K562 (cell line): ENCODE measurements at regions not wholly inside any gene's neighbourhood (a gene's known extent, or its start where the extent isn't known, plus 50 kb on each side); places are given as distances from the start of the nearest gene placed in this dataset.

Source experiments
- ATAC-seq: fragments of 200-7000 bp; cut with Tn5 transposase; 3 replicates; pipeline ENCODE4 v1.9.1; 2020; ENCODE audit warnings: moderate library complexity
- BruUV-seq: library from RNA; stranded (reverse); fragments of 400-500 nt; replicated peaks from 2 replicates; lab custom pipeline; 2021; lab: Mats Ljungman, UMichigan
- CTCF ChIA-PET: fragments of 300-600 bp; formaldehyde crosslinking; extraction: SDS; loops from one replicate; lab custom pipeline; 2021; ENCODE audit warnings: low intra/inter-chr PET ratio; lab: Yijun Ruan, JAX
- POLR2A ChIA-PET: fragments of 300-600, 350-650 bp; sonication (Branson Sonifier 250); formaldehyde crosslinking; extraction: SDS; loops from one replicate; lab custom pipeline; 2021; ENCODE audit warnings: antibody characterized with exemption, inconsistent platforms; lab: Yijun Ruan, JAX
- DNase-seq, 4 experiments: peaks; one replicate each; pipeline versions ENCODE4 v3.0.0 to v3.0.0-alpha.2; 2011 to 2018; ENCODE audit warnings: low spot score in 3 of 4, mixed read lengths in 3 of 4; ENCODE audit errors: extremely low read depth in 1 of 4
- FAIRE-seq: peaks from 2 replicates; lab custom pipeline; 2011; peaks lifted over from hg19 to GRCh38; lab: Jason Lieb, UNC
- H2AFZ ChIP-seq: 2 replicates; pipeline ENCODE4 v1.6.0; 2011; ENCODE audit warnings: low read depth, low read length, control low read depth, inconsistent platforms
- H3K27ac ChIP-seq: fragments of 200-600 bp; 3 replicates; pipeline ENCODE4 v1.8.0; 2011; ENCODE audit warnings: low read depth, mild to moderate bottlenecking, control low read depth, inconsistent platforms, low read length, moderate library complexity, mixed read lengths; ENCODE audit errors: extremely low read depth
- H3K27me3 ChIP-seq, 2 experiments: fragments of 300-600 bp in 1 of 2; 2 replicates in 1 of 2; 3 replicates in 1 of 2; pipeline versions ENCODE4 v1.6.0 to v1.8.0; 2011; ENCODE audit warnings: inconsistent platforms in 2 of 2, low read length in 2 of 2, mild to moderate bottlenecking in 1 of 2, mixed read lengths in 1 of 2, moderate library complexity in 1 of 2; ENCODE audit not compliant: control insufficient read depth in 2 of 2, insufficient read depth in 2 of 2
- H3K36me3 ChIP-seq: fragments of 300-600 bp; 3 replicates; pipeline ENCODE4 v1.8.0; 2011; ENCODE audit warnings: mild to moderate bottlenecking, low read length, inconsistent platforms; ENCODE audit not compliant: control insufficient read depth, insufficient read depth
- H3K4me1 ChIP-seq, 2 experiments: fragments of 200-600 bp in 1 of 2; replicated peaks in 1 of 2; 2 replicates in 1 of 2; 3 replicates in 1 of 2; pipeline versions ENCODE4 v1.5.1 to v1.8.0; 2011; ENCODE audit warnings: inconsistent platforms in 2 of 2, low read length in 2 of 2, mild to moderate bottlenecking in 1 of 2, mixed read lengths in 1 of 2, moderate library complexity in 1 of 2; ENCODE audit not compliant: control insufficient read depth in 2 of 2, insufficient read depth in 2 of 2
- H3K4me2 ChIP-seq: 2 replicates; pipeline ENCODE4 v1.6.1; 2011; ENCODE audit warnings: low read length, control low read depth, inconsistent platforms, mixed read lengths; ENCODE audit not compliant: insufficient read depth
- H3K4me3 ChIP-seq: fragments of 200-600 bp; sonication (generic), shearing (Covaris generic); 2 replicates; pipeline ENCODE4 v1.5.1; 2016; ENCODE audit warnings: control low read depth, inconsistent platforms
- H3K79me2 ChIP-seq: fragments of 200-600 bp; 3 replicates; pipeline ENCODE4 v1.8.0; 2011; ENCODE audit warnings: low read length, inconsistent platforms; ENCODE audit not compliant: control insufficient read depth, insufficient read depth
- H3K9ac ChIP-seq, 2 experiments: 2 replicates each; pipeline versions ENCODE4 v1.6.0 to v1.6.1; 2011; ENCODE audit warnings: low read depth in 2 of 2, low read length in 2 of 2, control low read depth in 1 of 2, inconsistent platforms in 1 of 2, mild to moderate bottlenecking in 1 of 2, mixed read lengths in 1 of 2; ENCODE audit not compliant: insufficient read depth in 1 of 2
- H3K9me1 ChIP-seq: one replicate; pipeline ENCODE4 v1.6.0; 2011; ENCODE audit warnings: inconsistent platforms, mild to moderate bottlenecking, low read length, moderate library complexity; ENCODE audit not compliant: control insufficient read depth, insufficient read depth
- H3K9me3 ChIP-seq: replicated peaks from 2 replicates; pipeline ENCODE4 v1.5.1; 2011; ENCODE audit warnings: low read depth, low read length, inconsistent platforms; ENCODE audit not compliant: control insufficient read depth, insufficient read depth
- H4K20me1 ChIP-seq: replicated peaks from 2 replicates; pipeline ENCODE4 v1.6.1; 2011; ENCODE audit warnings: low read length, inconsistent platforms, mixed read lengths; ENCODE audit not compliant: control insufficient read depth, insufficient read depth
- CGGBP1 ChIP-seq: fragments of 250-450 bp; sonication (Bioruptor Pico); IDR thresholded peaks from 2 replicates; pipeline ENCODE4 v1.9.0; 2021; ENCODE audit warnings: mild to moderate bottlenecking
- FOXK1 ChIP-seq: sonication (generic); formaldehyde crosslinking; IDR thresholded peaks from 2 replicates; pipeline ENCODE4 v1.8.0; 2022; ENCODE audit warnings: missing genetic modification reagents, mild to moderate bottlenecking, borderline replicate concordance
- FOXM1 ChIP-seq, 2 experiments: fragments of 450-650 bp in 1 of 2; sonication (generic) in 1 of 2; formaldehyde crosslinking in 1 of 2; IDR thresholded peaks; 2 replicates each; pipeline versions ENCODE4 v1.6.1 to v1.9.0; 2017 to 2022; ENCODE audit warnings: low read depth in 2 of 2, mild to moderate bottlenecking in 2 of 2, missing genetic modification reagents in 1 of 2, moderate library complexity in 1 of 2
- NFXL1 ChIP-seq: fragments of 450-650 bp; formaldehyde crosslinking; IDR thresholded peaks from 2 replicates; pipeline ENCODE4 v1.4.0; 2021; ENCODE audit warnings: mild to moderate bottlenecking
- SIRT6 ChIP-seq: IDR thresholded peaks from one replicate; pipeline ENCODE4 v1.6.1; 2012; ENCODE audit warnings: low read depth, mild to moderate bottlenecking, control low read depth, inconsistent platforms, low read length, moderate library complexity
- XRCC3 ChIP-seq: fragments of 450-650 bp; IDR thresholded peaks from 2 replicates; pipeline ENCODE4 v1.6.1; 2017; ENCODE audit warnings: mild to moderate bottlenecking, moderate library complexity
- ZNF699 ChIP-seq: fragments of 250-450 bp; sonication (Bioruptor Pico); IDR thresholded peaks from 2 replicates; pipeline ENCODE4 v1.8.0; 2021; ENCODE audit warnings: mild to moderate bottlenecking, moderate library complexity; ENCODE audit not compliant: insufficient replicate concordance
- in situ Hi-C: fragments of 300-500 bp; cut with MboI; formaldehyde crosslinking; loops from 4 replicates; pipeline ENCODE4 v1.15.0; 2018; ENCODE audit warnings: inconsistent platforms, mixed read lengths
- intact Hi-C: fragments of 100-400 bp; cut with micrococcal nuclease; formaldehyde crosslinking; loops from 2 replicates; pipeline ENCODE4 v1.14.2; 2022

- no peak for TF ChIP-seq ZNF699 (CRISPR knock-in tag)
Observed at GRCh38 chrX:99522450-99522849, 887.6 kb downstream of the PCDH19 start (continued).

GRCh38 chrX:99507768-99508167, 902.3 kb downstream of the PCDH19 start:
- H3K79me2 ChIP-seq: no peaks in the 10 kb centered on the region
- no peaks in the 10 kb centered on the region for H3K27me3 ChIP-seq
- H3K9me3 ChIP-seq: no peaks in the 10 kb centered on the region
- DNase-seq (no peak), ATAC-seq (no peak), FAIRE-seq (no peak)
- no peak overlapping the region for H2AFZ ChIP-seq
- no peaks in the 10 kb centered on the region for H3K36me3 ChIP-seq
- H3K9me1 ChIP-seq: no peaks in the 10 kb centered on the region
- CTCF ChIA-PET: no interaction called here
- no peak overlapping the region for H3K4me3 ChIP-seq
- no peaks in the 10 kb centered on the region for H4K20me1 ChIP-seq
- POLR2A ChIA-PET: no interaction called here
- in situ Hi-C loops (no loop called here), intact Hi-C loops (no loop called here)
- no TSS peak for BruUV-seq
- no peak overlapping the region for H3K27ac ChIP-seq
- no peak overlapping the region for H3K9ac ChIP-seq
- no peaks in the 10 kb centered on the region for H3K4me1 ChIP-seq
- no peak overlapping the region for H3K4me2 ChIP-seq
- TF ChIP-seq NFXL1 (CRISPR knock-in tag) (no peak), XRCC3 (no peak), FOXK1 (CRISPR knock-in tag) (no peak), CGGBP1 (CRISPR knock-in tag) (no peak), SIRT6 (no peak), FOXM1 (IDR thresholded peaks at IDR 0.05; ENCODE audit: low read depth) (no peak), FOXM1 (CRISPR knock-in tag; IDR thresholded peaks at IDR 0.05; ENCODE audit: low read depth) (no peak)
